Activated CD4-positive, alpha-beta T cell treated with anti-CD3 and anti-CD28 coated beads for 24 hours (primary cell): ENCODE measurements at regions not wholly inside any gene's neighbourhood (a gene's known extent, or its start where the extent isn't known, plus 50 kb on each side); places are given as distances from the start of the nearest gene placed in this dataset.

Source experiments
- DNase-seq, 2 donors: peaks; one replicate each; pipeline ENCODE4 v3.0.0-alpha.2; 2020; ENCODE audit warnings: low read depth in 2 of 2

GRCh38 chr18:46321955-46322354, 217.8 kb downstream of the HAUS1 start:
- DNase-seq, result no peak

- DNase-seq, result no peak
Measured at GRCh38 chr18:46322411-46322891, 218.3 kb downstream of the HAUS1 start.

GRCh38 chr18:46322941-46323340, 218.8 kb downstream of the HAUS1 start:
- DNase-seq, result no peak

GRCh38 chr18:46324087-46324955, 220.1 kb downstream of the HAUS1 start:
- no peak for DNase-seq

GRCh38 chr18:46325895-46326294, 221.7 kb downstream of the HAUS1 start:
- no peak for DNase-seq

GRCh38 chr18:46329736-46330246, 225.6 kb downstream of the HAUS1 start:
- DNase-seq, result no peak

- DNase-seq, result no peak
Measured at GRCh38 chr18:46331316-46331715, 227.1 kb downstream of the HAUS1 start.

GRCh38 chr18:46332286-46332801, 228.2 kb downstream of the HAUS1 start:
- no peak for DNase-seq

GRCh38 chr18:46332921-46333341, 228.7 kb downstream of the HAUS1 start:
- DNase-seq, result no peak

- no peak for DNase-seq
Measured at GRCh38 chr18:46333431-46334135, 229.4 kb downstream of the HAUS1 start.

GRCh38 chr18:46334868-46335281, 230.7 kb downstream of the HAUS1 start:
- no peak for DNase-seq

- DNase-seq, result no peak
Measured at GRCh38 chr18:46335534-46336101, 231.4 kb downstream of the HAUS1 start.

- DNase-seq, result no peak
Measured at GRCh38 chr18:46336278-46337111, 232.3 kb downstream of the HAUS1 start.

GRCh38 chr18:46337271-46337670, 233.1 kb downstream of the HAUS1 start:
- no peak for DNase-seq

GRCh38 chr18:46338205-46338604, 234.0 kb downstream of the HAUS1 start:
- no peak for DNase-seq

GRCh38 chr18:46338766-46339165, 234.6 kb downstream of the HAUS1 start:
- no peak for DNase-seq

GRCh38 chr18:46340716-46341115, 236.5 kb downstream of the HAUS1 start:
- no peak for DNase-seq

GRCh38 chr18:46341986-46342525, 237.9 kb downstream of the HAUS1 start:
- DNase-seq, result no peak

GRCh38 chr18:46343456-46343855, 239.3 kb downstream of the HAUS1 start:
- no peak for DNase-seq

GRCh38 chr18:46343931-46344372, 239.8 kb downstream of the HAUS1 start:
- DNase-seq, result peak in 1 of 2 donors; percentile 34
